K562 (cell line): ENCODE measurements at regions not wholly inside any gene's neighbourhood (a gene's known extent, or its start where the extent isn't known, plus 50 kb on each side); places are given as distances from the start of the nearest gene placed in this dataset.

Experiments
- ATAC-seq: fragments of 200-7000 bp; cut with Tn5 transposase; 3 replicates; pipeline ENCODE4 v1.9.1; 2020; ENCODE audit warnings: moderate library complexity
- BruUV-seq: library from RNA; stranded (reverse); fragments of 400-500 nt; replicated peaks from 2 replicates; lab custom pipeline; 2021; lab: Mats Ljungman, UMichigan
- CTCF ChIA-PET: fragments of 300-600 bp; formaldehyde crosslinking; extraction: SDS; loops from one replicate; lab custom pipeline; 2021; ENCODE audit warnings: low intra/inter-chr PET ratio; lab: Yijun Ruan, JAX
- POLR2A ChIA-PET: fragments of 300-600, 350-650 bp; sonication (Branson Sonifier 250); formaldehyde crosslinking; extraction: SDS; loops from one replicate; lab custom pipeline; 2021; ENCODE audit warnings: antibody characterized with exemption, inconsistent platforms; lab: Yijun Ruan, JAX
- DNase-seq, 4 experiments: peaks; one replicate each; pipeline versions ENCODE4 v3.0.0 to v3.0.0-alpha.2; 2011 to 2018; ENCODE audit warnings: low spot score in 3 of 4, mixed read lengths in 3 of 4; ENCODE audit errors: extremely low read depth in 1 of 4
- FAIRE-seq: peaks from 2 replicates; lab custom pipeline; 2011; peaks lifted over from hg19 to GRCh38; lab: Jason Lieb, UNC
- H2AFZ ChIP-seq: 2 replicates; pipeline ENCODE4 v1.6.0; 2011; ENCODE audit warnings: low read depth, low read length, control low read depth, inconsistent platforms
- H3K27ac ChIP-seq: fragments of 200-600 bp; 3 replicates; pipeline ENCODE4 v1.8.0; 2011; ENCODE audit warnings: low read depth, mild to moderate bottlenecking, control low read depth, inconsistent platforms, low read length, moderate library complexity, mixed read lengths; ENCODE audit errors: extremely low read depth
- H3K27me3 ChIP-seq, 2 experiments: fragments of 300-600 bp in 1 of 2; 2 replicates in 1 of 2; 3 replicates in 1 of 2; pipeline versions ENCODE4 v1.6.0 to v1.8.0; 2011; ENCODE audit warnings: inconsistent platforms in 2 of 2, low read length in 2 of 2, mild to moderate bottlenecking in 1 of 2, mixed read lengths in 1 of 2, moderate library complexity in 1 of 2; ENCODE audit not compliant: control insufficient read depth in 2 of 2, insufficient read depth in 2 of 2
- H3K36me3 ChIP-seq: fragments of 300-600 bp; 3 replicates; pipeline ENCODE4 v1.8.0; 2011; ENCODE audit warnings: mild to moderate bottlenecking, low read length, inconsistent platforms; ENCODE audit not compliant: control insufficient read depth, insufficient read depth
- H3K4me1 ChIP-seq, 2 experiments: fragments of 200-600 bp in 1 of 2; replicated peaks in 1 of 2; 2 replicates in 1 of 2; 3 replicates in 1 of 2; pipeline versions ENCODE4 v1.5.1 to v1.8.0; 2011; ENCODE audit warnings: inconsistent platforms in 2 of 2, low read length in 2 of 2, mild to moderate bottlenecking in 1 of 2, mixed read lengths in 1 of 2, moderate library complexity in 1 of 2; ENCODE audit not compliant: control insufficient read depth in 2 of 2, insufficient read depth in 2 of 2
- H3K4me2 ChIP-seq: 2 replicates; pipeline ENCODE4 v1.6.1; 2011; ENCODE audit warnings: low read length, control low read depth, inconsistent platforms, mixed read lengths; ENCODE audit not compliant: insufficient read depth
- H3K4me3 ChIP-seq: fragments of 200-600 bp; sonication (generic), shearing (Covaris generic); 2 replicates; pipeline ENCODE4 v1.5.1; 2016; ENCODE audit warnings: control low read depth, inconsistent platforms
- H3K79me2 ChIP-seq: fragments of 200-600 bp; 3 replicates; pipeline ENCODE4 v1.8.0; 2011; ENCODE audit warnings: low read length, inconsistent platforms; ENCODE audit not compliant: control insufficient read depth, insufficient read depth
- H3K9ac ChIP-seq, 2 experiments: 2 replicates each; pipeline versions ENCODE4 v1.6.0 to v1.6.1; 2011; ENCODE audit warnings: low read depth in 2 of 2, low read length in 2 of 2, control low read depth in 1 of 2, inconsistent platforms in 1 of 2, mild to moderate bottlenecking in 1 of 2, mixed read lengths in 1 of 2; ENCODE audit not compliant: insufficient read depth in 1 of 2
- H3K9me1 ChIP-seq: one replicate; pipeline ENCODE4 v1.6.0; 2011; ENCODE audit warnings: inconsistent platforms, mild to moderate bottlenecking, low read length, moderate library complexity; ENCODE audit not compliant: control insufficient read depth, insufficient read depth
- H3K9me3 ChIP-seq: replicated peaks from 2 replicates; pipeline ENCODE4 v1.5.1; 2011; ENCODE audit warnings: low read depth, low read length, inconsistent platforms; ENCODE audit not compliant: control insufficient read depth, insufficient read depth
- H4K20me1 ChIP-seq: replicated peaks from 2 replicates; pipeline ENCODE4 v1.6.1; 2011; ENCODE audit warnings: low read length, inconsistent platforms, mixed read lengths; ENCODE audit not compliant: control insufficient read depth, insufficient read depth
- BRF2 ChIP-seq: IDR thresholded peaks from 3 replicates; pipeline ENCODE4 v1.6.1; 2011; ENCODE audit warnings: borderline replicate concordance, mild to moderate bottlenecking; ENCODE audit not compliant: insufficient read length, insufficient read depth
- CBX5 ChIP-seq: IDR thresholded peaks from 2 replicates; pipeline ENCODE4 v1.6.1; 2014; ENCODE audit warnings: low read depth, borderline replicate concordance
- ETV6 ChIP-seq, 3 experiments: fragments of 150-350 bp in 1 of 3; sonication (generic) in 1 of 3; formaldehyde crosslinking in 1 of 3; IDR thresholded peaks; 2 replicates each; pipeline versions ENCODE4 v1.6.1 to v1.8.0; 2014 to 2022; ENCODE audit warnings: borderline replicate concordance in 2 of 3, low read depth in 2 of 3, antibody characterized with exemption in 1 of 3, low read length in 1 of 3, mild to moderate bottlenecking in 1 of 3, missing genetic modification reagents in 1 of 3
- KHSRP ChIP-seq: fragments of 450-650 bp; IDR thresholded peaks from 2 replicates; pipeline ENCODE4 v1.6.1; 2017
- MTF1 ChIP-seq: fragments of 250-450 bp; sonication (Bioruptor Pico); IDR thresholded peaks from 2 replicates; pipeline ENCODE4 v1.9.0; 2021; ENCODE audit warnings: moderate library complexity, mild to moderate bottlenecking, inconsistent platforms, borderline replicate concordance
- MYBL2 ChIP-seq, 2 experiments: fragments of 450-650 bp in 1 of 2; sonication (generic) in 1 of 2; formaldehyde crosslinking in 1 of 2; IDR thresholded peaks; 2 replicates each; pipeline versions ENCODE4 v1.6.1 to v1.8.1; 2017 to 2022; ENCODE audit warnings: borderline replicate concordance in 1 of 2, inconsistent platforms in 1 of 2, low read depth in 1 of 2, mild to moderate bottlenecking in 1 of 2, missing genetic modification reagents in 1 of 2, moderate library complexity in 1 of 2
- NR1H2 ChIP-seq: sonication (generic); formaldehyde crosslinking; IDR thresholded peaks from 2 replicates; pipeline ENCODE4 v1.4.0; 2020; ENCODE audit warnings: mild to moderate bottlenecking, missing genetic modification reagents
- SAFB2 ChIP-seq: fragments of 200-400 bp; formaldehyde crosslinking; IDR thresholded peaks from 2 replicates; pipeline ENCODE4 v1.6.1; 2018; ENCODE audit warnings: borderline replicate concordance, low read length, low read depth, moderate library complexity; ENCODE audit not compliant: severe bottlenecking
- SRF ChIP-seq, 2 experiments: fragments of 250-450, 450-650 bp in 1 of 2; sonication (Bioruptor Pico) in 1 of 2; sonication (generic) in 1 of 2; formaldehyde crosslinking; IDR thresholded peaks; 2 replicates each; pipeline versions ENCODE4 v1.5.0 to v1.5.1; 2020 to 2022; ENCODE audit warnings: mild to moderate bottlenecking in 1 of 2, missing genetic modification reagents in 1 of 2
- USF2 ChIP-seq: sonication (generic); formaldehyde crosslinking; IDR thresholded peaks from 2 replicates; pipeline ENCODE4 v1.5.0; 2020; ENCODE audit warnings: missing genetic modification reagents
- ZKSCAN8 ChIP-seq: fragments of 200-800 bp; sonication (Bioruptor generic); IDR thresholded peaks from 2 replicates; pipeline ENCODE4 v1.6.1; 2016; ENCODE audit warnings: missing genetic modification characterization, missing compliant biosample characterization
- ZMIZ1 ChIP-seq, 2 experiments: fragments of 150-350 bp in 1 of 2; IDR thresholded peaks; 2 replicates each; pipeline ENCODE4 v1.6.1; 2012 to 2016; ENCODE audit warnings: low read depth in 2 of 2, low read length in 2 of 2, mild to moderate bottlenecking in 1 of 2, moderate library complexity in 1 of 2
- ZNF197 ChIP-seq: fragments of 200-800 bp; sonication (Bioruptor generic); IDR thresholded peaks from 2 replicates; pipeline ENCODE4 v1.6.1; 2016; ENCODE audit warnings: low read depth, missing genetic modification characterization, missing compliant biosample characterization
- ZNF780A ChIP-seq: fragments of 250-450 bp; sonication (Bioruptor Pico); IDR thresholded peaks from 2 replicates; pipeline ENCODE4 v1.5.0; 2021; ENCODE audit warnings: mild to moderate bottlenecking
- WGBS: fragments of 100-300 bp; shearing (Covaris generic); methylation state at CpG from one replicate; pipeline ENCODE4 v1.1.6; 2016; ENCODE audit warnings: low coverage, mixed read lengths; ENCODE audit not compliant: insufficient coverage; ENCODE audit errors: missing lambda C conversion rate; 5-methylcytosine and 5-hydroxymethylcytosine counted together
- in situ Hi-C: fragments of 300-500 bp; cut with MboI; formaldehyde crosslinking; loops from 4 replicates; pipeline ENCODE4 v1.15.0; 2018; ENCODE audit warnings: inconsistent platforms, mixed read lengths
- intact Hi-C: fragments of 100-400 bp; cut with micrococcal nuclease; formaldehyde crosslinking; loops from 2 replicates; pipeline ENCODE4 v1.14.2; 2022

GRCh38 chr15:31561156-31561555 is 234.5 kb downstream of the KLF13 start:
- intact Hi-C loops = no loop called here
- BruUV-seq = no TSS peak
- POLR2A ChIA-PET = no interaction called here

More at GRCh38 chr15:31561156-31561555, 234.5 kb downstream of the KLF13 start:
- Histone ChIP-seq H3K4me2 (no peak overlapping the region), H3K4me1 (no peaks in the 10 kb centered on the region), H3K27ac (no peak overlapping the region), H3K79me2 (no peaks in the 10 kb centered on the region), H3K9me1 (no peaks in the 10 kb centered on the region), H3K4me3 (no peak overlapping the region), H4K20me1 (no peaks in the 10 kb centered on the region), H3K36me3 (no peaks in the 10 kb centered on the region), H2AFZ (no peak overlapping the region), H3K27me3 (peaks cover 0 to 22% of the 10 kb centered on the region in 2 experiments; a peak in 3 of 5 replicates), H3K9me3 (no peaks in the 10 kb centered on the region), H3K9ac (no peak overlapping the region)
- in situ Hi-C loops = no loop called here
- no peak for FAIRE-seq
- no peak for ATAC-seq
- no peak for TF ChIP-seq ETV6 (IDR thresholded peaks at IDR 0.05; ENCODE audit: borderline replicate concordance in 1 of 2, low read depth in 2 of 2, low read length in 1 of 2)
- no peak for TF ChIP-seq ETV6 (CRISPR knock-in tag; IDR thresholded peaks at IDR 0.05; ENCODE audit: borderline replicate concordance)
- TF ChIP-seq ZNF780A (CRISPR knock-in tag) = no peak
- no peak for TF ChIP-seq BRF2
- no peak for TF ChIP-seq USF2
- TF ChIP-seq ZKSCAN8 = no peak
- TF ChIP-seq CBX5 = no peak
- no peak for TF ChIP-seq ZMIZ1 (IDR thresholded peaks at IDR 0.05; ENCODE audit: low read depth in 2 of 2, low read length in 2 of 2)
- TF ChIP-seq MTF1 = no peak
- no peak for TF ChIP-seq ZNF197 (CRISPR knock-in tag)
- no peak for TF ChIP-seq MYBL2 (IDR thresholded peaks at IDR 0.05; ENCODE audit: low read depth)
- TF ChIP-seq MYBL2 (CRISPR knock-in tag; IDR thresholded peaks at IDR 0.05; ENCODE audit: borderline replicate concordance) = no peak
- TF ChIP-seq SRF (CRISPR knock-in tag; IDR thresholded peaks at IDR 0.05) = no peak
- no peak for TF ChIP-seq KHSRP
- no peak for TF ChIP-seq NR1H2 (CRISPR knock-in tag)
- TF ChIP-seq SAFB2 = no peak
- CTCF ChIA-PET = no interaction called here
- DNase-seq = no peak
- WGBS = 1% methylated on average over 7 of the region's 7 CpGs
